DND-41 (cell line): ENCODE measurements at regions not wholly inside any gene's neighbourhood (a gene's known extent, or its start where the extent isn't known, plus 50 kb on each side); places are given as distances from the start of the nearest gene placed in this dataset.

Source experiments
- ATAC-seq: fragments of 200-7000 bp; cut with Tn5 transposase; 3 replicates; pipeline ENCODE4 v1.9.1; 2021; ENCODE audit warnings: low read depth; ENCODE audit not compliant: insufficient read depth
- DNase-seq: peaks from one replicate; pipeline ENCODE4 v3.0.0-alpha.2; 2020
- H2AFZ ChIP-seq: 2 replicates; pipeline ENCODE4 v1.6.0; 2012; ENCODE audit warnings: low read depth, low read length
- H3K27ac ChIP-seq: 2 replicates; pipeline ENCODE4 v1.5.1; 2012; ENCODE audit warnings: low read length, inconsistent platforms
- H3K27me3 ChIP-seq: fragments of 200-600 bp; sonication (generic); 2 replicates; pipeline ENCODE4 v1.6.0; 2012; ENCODE audit warnings: low read length, mild to moderate bottlenecking, inconsistent platforms; ENCODE audit not compliant: insufficient read depth, poor library complexity
- H3K36me3 ChIP-seq: 2 replicates; pipeline ENCODE4 v1.5.1; 2012; ENCODE audit warnings: low read length, inconsistent platforms; ENCODE audit not compliant: insufficient read depth
- H3K4me1 ChIP-seq: 2 replicates; pipeline ENCODE4 v1.5.1; 2012; ENCODE audit warnings: mild to moderate bottlenecking, low read length; ENCODE audit not compliant: insufficient read depth
- H3K4me2 ChIP-seq: 2 replicates; pipeline ENCODE4 v1.6.0; 2012; ENCODE audit warnings: mild to moderate bottlenecking, moderate library complexity, low read length, inconsistent platforms; ENCODE audit not compliant: insufficient read depth
- H3K4me3 ChIP-seq, 2 experiments: fragments of 200-600 bp in 1 of 2; shearing (Covaris generic) in 1 of 2; 2 replicates each; pipeline ENCODE4 v1.5.1; 2012 to 2016; ENCODE audit warnings: inconsistent platforms in 2 of 2, low read length in 2 of 2, mild to moderate bottlenecking in 2 of 2, low read depth in 1 of 2, moderate library complexity in 1 of 2
- H3K79me2 ChIP-seq: 2 replicates; pipeline ENCODE4 v1.6.0; 2012; ENCODE audit warnings: low read length, inconsistent platforms; ENCODE audit not compliant: insufficient read depth
- H3K9ac ChIP-seq: 2 replicates; pipeline ENCODE4 v1.6.0; 2012; ENCODE audit warnings: low read depth, mild to moderate bottlenecking, inconsistent platforms, low read length, moderate library complexity
- H3K9me3 ChIP-seq: 2 replicates; pipeline ENCODE4 v1.5.1; 2012; ENCODE audit warnings: low read length, moderate library complexity, mild to moderate bottlenecking, inconsistent platforms; ENCODE audit not compliant: insufficient read depth, severe bottlenecking
- H4K20me1 ChIP-seq: 2 replicates; pipeline ENCODE4 v1.6.0; 2012; ENCODE audit warnings: low read length; ENCODE audit not compliant: insufficient read depth
- CTCF ChIP-seq: IDR thresholded peaks from 2 replicates; pipeline ENCODE4 v1.5.1; 2012; ENCODE audit warnings: borderline replicate concordance, low read length, moderate library complexity, mild to moderate bottlenecking; ENCODE audit not compliant: poor library complexity, severe bottlenecking; ENCODE audit errors: extremely low read depth
- EZH2 ChIP-seq: IDR thresholded peaks from 3 replicates; pipeline ENCODE4 v1.6.1; 2012; ENCODE audit warnings: borderline replicate concordance, low read depth, mild to moderate bottlenecking, moderate library complexity, low read length, inconsistent platforms; ENCODE audit not compliant: severe bottlenecking

- H4K20me1 ChIP-seq: no peaks in the 10 kb centered on the region
- no peak for TF ChIP-seq CTCF
- TF ChIP-seq EZH2: no peak
- H2AFZ ChIP-seq: no peak overlapping the region
- H3K27me3 ChIP-seq: no peaks in the 10 kb centered on the region
- no peak for DNase-seq
- H3K4me1 ChIP-seq: no peaks in the 10 kb centered on the region
- no peaks in the 10 kb centered on the region for H3K36me3 ChIP-seq
- no peak overlapping the region for H3K9ac ChIP-seq
- H3K9me3 ChIP-seq: no peaks in the 10 kb centered on the region
- no peak overlapping the region for H3K4me3 ChIP-seq
- ATAC-seq: no peak
- no peaks in the 10 kb centered on the region for H3K79me2 ChIP-seq
- no peak overlapping the region for H3K27ac ChIP-seq
- no peak overlapping the region for H3K4me2 ChIP-seq
These were observed 1950.1 kb downstream of the TP53TG3F start for GRCh38 chr16:35409503-35409902.

- no peaks in the 10 kb centered on the region for H3K4me1 ChIP-seq
- H3K27ac ChIP-seq: no peak overlapping the region
- no peaks in the 10 kb centered on the region for H3K27me3 ChIP-seq
- H3K9me3 ChIP-seq: no peaks in the 10 kb centered on the region
- no peak for TF ChIP-seq EZH2
- TF ChIP-seq CTCF: no peak
- no peaks in the 10 kb centered on the region for H3K79me2 ChIP-seq
- H4K20me1 ChIP-seq: no peaks in the 10 kb centered on the region
- H3K9ac ChIP-seq: no peak overlapping the region
- H3K36me3 ChIP-seq: no peaks in the 10 kb centered on the region
- DNase-seq (no peak), ATAC-seq (no peak)
- H3K4me2 ChIP-seq: no peak overlapping the region
- no peak overlapping the region for H2AFZ ChIP-seq
- H3K4me3 ChIP-seq: no peak overlapping the region
These were observed 1951.0 kb downstream of the TP53TG3F start for GRCh38 chr16:35410438-35410837.

- H3K4me1 ChIP-seq: no peaks in the 10 kb centered on the region
- H3K27ac ChIP-seq: no peak overlapping the region
- H3K9ac ChIP-seq: no peak overlapping the region
- H2AFZ ChIP-seq: no peak overlapping the region
- H3K36me3 ChIP-seq: no peaks in the 10 kb centered on the region
- TF ChIP-seq CTCF: no peak
- no peak for TF ChIP-seq EZH2
- no peak overlapping the region for H3K4me3 ChIP-seq
- ATAC-seq (no peak), DNase-seq (no peak)
- no peaks in the 10 kb centered on the region for H3K79me2 ChIP-seq
- no peaks in the 10 kb centered on the region for H4K20me1 ChIP-seq
- H3K9me3 ChIP-seq: no peaks in the 10 kb centered on the region
- no peak overlapping the region for H3K4me2 ChIP-seq
- no peaks in the 10 kb centered on the region for H3K27me3 ChIP-seq
These were observed 1951.7 kb downstream of the TP53TG3F start for GRCh38 chr16:35411156-35411555.

GRCh38 chr16:35414139-35414538, 1954.7 kb downstream of the TP53TG3F start:
- DNase-seq (no peak), ATAC-seq (no peak)
- H2AFZ ChIP-seq: no peak overlapping the region
- no peaks in the 10 kb centered on the region for H4K20me1 ChIP-seq
- H3K36me3 ChIP-seq: no peaks in the 10 kb centered on the region
- H3K4me3 ChIP-seq: no peak overlapping the region
- no peak overlapping the region for H3K9ac ChIP-seq
- H3K27ac ChIP-seq: no peak overlapping the region
- no peaks in the 10 kb centered on the region for H3K9me3 ChIP-seq
- no peaks in the 10 kb centered on the region for H3K79me2 ChIP-seq
- H3K4me2 ChIP-seq: no peak overlapping the region
- no peaks in the 10 kb centered on the region for H3K4me1 ChIP-seq
- no peak for TF ChIP-seq CTCF
- TF ChIP-seq EZH2: no peak
- no peaks in the 10 kb centered on the region for H3K27me3 ChIP-seq
